H1 (cell line): ENCODE measurements at regions not wholly inside any gene's neighbourhood (a gene's known extent, or its start where the extent isn't known, plus 50 kb on each side); places are given as distances from the start of the nearest gene placed in this dataset.

Source experiments
- CTCF ChIP-seq, 3 experiments: IDR thresholded peaks; 1 replicate in 2 of 3; 2 replicates in 1 of 3; pipeline versions ENCODE4 v1.5.1 to v1.6.1; 2011; ENCODE audit warnings: low read length in 3 of 3, mild to moderate bottlenecking in 3 of 3, inconsistent platforms in 2 of 3, low read depth in 1 of 3, moderate library complexity in 1 of 3; ENCODE audit not compliant: insufficient read depth in 1 of 3; ENCODE audit errors: control extremely low read depth in 1 of 3
- NRF1 ChIP-seq: IDR thresholded peaks from 2 replicates; pipeline ENCODE4 v1.6.1; 2011; ENCODE audit warnings: mild to moderate bottlenecking, low read depth, low read length, improper control_type of control experiment
- SIX5 ChIP-seq: IDR thresholded peaks from 2 replicates; pipeline ENCODE4 v1.6.1; 2011; ENCODE audit warnings: mild to moderate bottlenecking, low read depth, low read length
- TAF1 ChIP-seq: IDR thresholded peaks from 2 replicates; pipeline ENCODE4 v1.6.1; 2011; ENCODE audit warnings: mild to moderate bottlenecking, low read depth, low read length

GRCh38 chr3:176354843-176355242, 842.4 kb downstream of the TBL1XR1 start (continued):
- no peak for TF ChIP-seq NRF1
- no peak for TF ChIP-seq SIX5
- no peak for TF ChIP-seq CTCF (IDR thresholded peaks at IDR 0.05; ENCODE audit: control extremely low read depth in 1 of 3, insufficient read depth in 1 of 3, low read depth in 1 of 3, low read length in 3 of 3)
- TF ChIP-seq TAF1, result no peak
